Astrocyte (in vitro differentiated cells and primary cell): ENCODE measurements at regions not wholly inside any gene's neighbourhood (a gene's known extent, or its start where the extent isn't known, plus 50 kb on each side); places are given as distances from the start of the nearest gene placed in this dataset.
A peak's percentile ranks its signal among the peaks of the same experiment; 100 is the strongest.

Experiments used
- DNase-seq: peaks from one replicate; pipeline ENCODE4 v3.0.0-alpha.2; 2010; ENCODE audit warnings: low read depth
- FAIRE-seq: peaks from 2 replicates; lab custom pipeline; 2011; peaks lifted over from hg19 to GRCh38; lab: Jason Lieb, UNC
- H2AFZ ChIP-seq: 2 replicates; pipeline ENCODE4 v1.6.0; 2012; ENCODE audit warnings: low read depth, low read length, inconsistent platforms
- H3K27ac ChIP-seq: 2 replicates; pipeline ENCODE4 v1.5.1; 2011; ENCODE audit warnings: low read depth, low read length, inconsistent platforms
- H3K27me3 ChIP-seq: 2 replicates; pipeline ENCODE4 v1.6.0; 2011; ENCODE audit warnings: low read length, inconsistent platforms; ENCODE audit not compliant: insufficient read depth
- H3K36me3 ChIP-seq: 2 replicates; pipeline ENCODE4 v1.5.1; 2011; ENCODE audit warnings: low read length, inconsistent platforms; ENCODE audit not compliant: insufficient read depth
- H3K4me1 ChIP-seq: 2 replicates; pipeline ENCODE4 v1.5.1; 2011; ENCODE audit warnings: low read length, inconsistent platforms; ENCODE audit not compliant: insufficient read depth
- H3K4me2 ChIP-seq: 2 replicates; pipeline ENCODE4 v1.6.0; 2012; ENCODE audit warnings: low read length, inconsistent platforms
- H3K4me3 ChIP-seq: 2 replicates; pipeline ENCODE4 v1.5.1; 2011; ENCODE audit warnings: low read depth, mild to moderate bottlenecking, low read length, inconsistent platforms; ENCODE audit not compliant: insufficient read depth
- H3K79me2 ChIP-seq: 2 replicates; pipeline ENCODE4 v1.6.0; 2012; ENCODE audit warnings: mild to moderate bottlenecking, low read length, inconsistent platforms; ENCODE audit not compliant: insufficient read depth
- H3K9ac ChIP-seq: 2 replicates; pipeline ENCODE4 v1.6.0; 2012; ENCODE audit warnings: mild to moderate bottlenecking, low read length, inconsistent platforms
- H3K9me3 ChIP-seq: 2 replicates; pipeline ENCODE4 v1.5.1; 2012; ENCODE audit warnings: low read depth, mild to moderate bottlenecking, low read length, inconsistent platforms; ENCODE audit not compliant: insufficient read depth
- H4K20me1 ChIP-seq: 2 replicates; pipeline ENCODE4 v1.6.0; 2012; ENCODE audit warnings: low read length, inconsistent platforms; ENCODE audit not compliant: insufficient read depth
- H3K27ac Mint-ChIP-seq: one replicate; pipeline ENCODE4 v1.8.0; 2021; ENCODE audit warnings: mild to moderate bottlenecking, mixed read lengths; ENCODE audit not compliant: unreplicated experiment
- H3K27me3 Mint-ChIP-seq: one replicate; pipeline ENCODE4 v1.8.0; 2021; ENCODE audit warnings: low read depth, mixed read lengths; ENCODE audit not compliant: unreplicated experiment
- H3K36me3 Mint-ChIP-seq: one replicate; pipeline ENCODE4 v1.8.0; 2021; ENCODE audit warnings: low read depth, mixed read lengths; ENCODE audit not compliant: unreplicated experiment
- H3K4me1 Mint-ChIP-seq: one replicate; pipeline ENCODE4 v1.8.0; 2021; ENCODE audit warnings: low read depth, mixed read lengths; ENCODE audit not compliant: unreplicated experiment
- H3K4me3 Mint-ChIP-seq: one replicate; pipeline ENCODE4 v1.8.0; 2021; ENCODE audit warnings: mild to moderate bottlenecking, moderate library complexity, mixed read lengths; ENCODE audit not compliant: unreplicated experiment
- H3K9me3 Mint-ChIP-seq: one replicate; pipeline ENCODE4 v1.8.0; 2021; ENCODE audit warnings: mild to moderate bottlenecking, mixed read lengths; ENCODE audit not compliant: unreplicated experiment
- EZH2 ChIP-seq: IDR thresholded peaks from 2 replicates; pipeline ENCODE4 v1.6.1; 2012; ENCODE audit warnings: mild to moderate bottlenecking, low read length, inconsistent platforms; ENCODE audit not compliant: insufficient read depth
- TF ChIP-seq, protein P1 (sequence below): IDR thresholded peaks from 2 replicates; pipeline ENCODE4 v1.5.1; 2011; ENCODE audit warnings: low read depth, mild to moderate bottlenecking, inconsistent platforms, low read length, moderate library complexity; ENCODE audit not compliant: insufficient read depth

DNA sequence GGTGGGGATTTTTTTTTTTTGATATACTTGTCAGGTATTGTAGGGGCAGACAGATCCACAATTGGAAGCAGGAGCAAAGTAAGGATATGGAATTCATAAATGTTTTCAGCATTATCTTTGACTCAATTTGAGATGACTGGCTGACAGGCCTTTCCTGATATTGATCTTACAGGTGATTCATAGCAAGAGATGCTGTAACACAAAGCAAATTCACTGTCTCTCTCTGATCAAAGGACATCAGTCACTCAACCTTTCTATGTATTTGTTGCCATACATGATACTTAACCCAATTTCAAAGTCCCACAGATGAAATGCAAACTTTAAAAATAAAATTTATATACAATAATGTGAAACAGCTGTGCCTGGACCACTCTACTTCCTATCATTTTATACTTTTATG lies 1506.9 kb downstream of the AACS start:
- H3K79me2 ChIP-seq = no peaks in the 10 kb centered on the region
- no peaks in the 10 kb centered on the region for H3K27me3 Mint-ChIP-seq
- no peak for TF ChIP-seq EZH2
- TF ChIP-seq, protein P1, sequence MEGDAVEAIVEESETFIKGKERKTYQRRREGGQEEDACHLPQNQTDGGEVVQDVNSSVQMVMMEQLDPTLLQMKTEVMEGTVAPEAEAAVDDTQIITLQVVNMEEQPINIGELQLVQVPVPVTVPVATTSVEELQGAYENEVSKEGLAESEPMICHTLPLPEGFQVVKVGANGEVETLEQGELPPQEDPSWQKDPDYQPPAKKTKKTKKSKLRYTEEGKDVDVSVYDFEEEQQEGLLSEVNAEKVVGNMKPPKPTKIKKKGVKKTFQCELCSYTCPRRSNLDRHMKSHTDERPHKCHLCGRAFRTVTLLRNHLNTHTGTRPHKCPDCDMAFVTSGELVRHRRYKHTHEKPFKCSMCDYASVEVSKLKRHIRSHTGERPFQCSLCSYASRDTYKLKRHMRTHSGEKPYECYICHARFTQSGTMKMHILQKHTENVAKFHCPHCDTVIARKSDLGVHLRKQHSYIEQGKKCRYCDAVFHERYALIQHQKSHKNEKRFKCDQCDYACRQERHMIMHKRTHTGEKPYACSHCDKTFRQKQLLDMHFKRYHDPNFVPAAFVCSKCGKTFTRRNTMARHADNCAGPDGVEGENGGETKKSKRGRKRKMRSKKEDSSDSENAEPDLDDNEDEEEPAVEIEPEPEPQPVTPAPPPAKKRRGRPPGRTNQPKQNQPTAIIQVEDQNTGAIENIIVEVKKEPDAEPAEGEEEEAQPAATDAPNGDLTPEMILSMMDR = no peak
- H3K9me3 ChIP-seq = no peaks in the 10 kb centered on the region
- no peaks in the 10 kb centered on the region for H3K36me3 ChIP-seq
- no peaks in the 10 kb centered on the region for H4K20me1 ChIP-seq
- H3K27ac Mint-ChIP-seq = no peak overlapping the region
- FAIRE-seq = no peak
- no peaks in the 10 kb centered on the region for H3K4me1 Mint-ChIP-seq
- no peak overlapping the region for H3K4me3 Mint-ChIP-seq
- no peaks in the 10 kb centered on the region for H3K36me3 Mint-ChIP-seq
- no peak for DNase-seq
- no peak overlapping the region for H3K4me3 ChIP-seq
- no peak overlapping the region for H3K4me2 ChIP-seq
- H3K9me3 Mint-ChIP-seq = peaks cover 5% of the 10 kb centered on the region
- no peaks in the 10 kb centered on the region for H3K4me1 ChIP-seq
- no peak overlapping the region for H3K9ac ChIP-seq
- H3K27ac ChIP-seq = no peak overlapping the region
- no peak overlapping the region for H2AFZ ChIP-seq
- H3K27me3 ChIP-seq = no peaks in the 10 kb centered on the region

DNA sequence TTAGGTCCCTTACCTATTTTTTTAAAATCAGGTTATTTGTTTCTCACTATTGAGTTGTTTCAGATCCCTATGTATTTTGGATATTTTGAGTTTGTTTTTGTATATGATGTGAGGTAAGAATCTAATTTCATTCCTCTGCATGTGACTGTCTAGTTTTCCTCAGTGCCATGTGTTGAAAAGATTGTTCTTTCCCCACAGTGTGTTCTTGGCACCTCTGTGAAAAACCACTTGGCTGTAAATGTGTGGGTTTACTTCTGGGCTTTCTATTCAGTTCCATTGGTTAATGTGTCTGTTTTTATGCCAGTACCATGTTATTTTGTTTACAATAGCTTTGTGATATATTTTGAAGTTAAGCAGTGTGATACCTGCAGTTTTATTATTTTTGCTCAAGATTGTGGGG lies 1516.4 kb downstream of the AACS start:
- H3K4me3 Mint-ChIP-seq = no peak overlapping the region
- Histone ChIP-seq H3K4me1 (no peaks in the 10 kb centered on the region), H4K20me1 (no peaks in the 10 kb centered on the region)

DNA sequence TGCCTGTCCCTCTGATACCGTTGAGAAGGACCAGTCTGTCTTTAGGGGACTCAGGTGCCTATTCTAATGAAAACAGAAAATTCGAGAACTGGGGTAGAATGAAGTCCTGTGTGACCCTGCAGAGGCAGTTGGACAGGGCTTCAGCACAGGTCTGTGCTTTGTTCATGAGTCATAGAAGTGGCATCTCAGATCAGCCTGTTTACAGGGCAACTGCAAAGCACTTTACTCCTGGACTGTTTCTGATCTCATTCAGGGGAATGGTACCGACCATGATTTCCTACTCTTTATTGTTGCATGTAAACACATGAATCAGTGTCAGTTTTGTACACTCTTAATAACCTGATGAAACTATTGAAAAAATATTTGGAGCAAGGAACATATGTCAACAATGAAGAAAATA lies 1517.0 kb downstream of the AACS start:
- Histone ChIP-seq H3K4me1 (no peaks in the 10 kb centered on the region), H2AFZ (no peak overlapping the region), H3K9ac (no peak overlapping the region), H3K36me3 (no peaks in the 10 kb centered on the region), H3K27ac (no peak overlapping the region), H3K27me3 (no peaks in the 10 kb centered on the region), H3K9me3 (no peaks in the 10 kb centered on the region), H3K4me3 (no peak overlapping the region), H3K79me2 (no peaks in the 10 kb centered on the region), H4K20me1 (no peaks in the 10 kb centered on the region), H3K4me2 (no peak overlapping the region)
- DNase-seq (peak; percentile 29), FAIRE-seq (no peak)
- Mint-ChIP-seq H3K27me3 (no peaks in the 10 kb centered on the region), H3K27ac (no peak overlapping the region), H3K4me3 (no peak overlapping the region), H3K4me1 (no peaks in the 10 kb centered on the region), H3K36me3 (no peaks in the 10 kb centered on the region), H3K9me3 (no peaks in the 10 kb centered on the region)
- TF ChIP-seq, protein P1 = no peak
- TF ChIP-seq EZH2 = no peak

More for the DNA sequence above, 1516.4 kb downstream of the AACS start:
- DNase-seq (no peak), FAIRE-seq (no peak)
- Mint-ChIP-seq H3K4me1 (no peaks in the 10 kb centered on the region), H3K9me3 (no peaks in the 10 kb centered on the region), H3K27me3 (no peaks in the 10 kb centered on the region), H3K27ac (no peak overlapping the region), H3K36me3 (no peaks in the 10 kb centered on the region)
- Histone ChIP-seq H3K9me3 (no peaks in the 10 kb centered on the region), H3K27me3 (no peaks in the 10 kb centered on the region), H2AFZ (no peak overlapping the region), H3K79me2 (no peaks in the 10 kb centered on the region), H3K4me3 (no peak overlapping the region), H3K9ac (no peak overlapping the region), H3K4me2 (no peak overlapping the region), H3K36me3 (no peaks in the 10 kb centered on the region), H3K27ac (no peak overlapping the region)
- TF ChIP-seq, protein P1 = no peak
- no peak for TF ChIP-seq EZH2
